ENCODE measurements at regions not wholly inside any gene's neighbourhood (a gene's known extent, or its start where the extent isn't known, plus 50 kb on each side); places are given as distances from the start of the nearest gene placed in this dataset.
A peak's percentile ranks its signal among the peaks of the same experiment; 100 is the strongest.

DNA sequence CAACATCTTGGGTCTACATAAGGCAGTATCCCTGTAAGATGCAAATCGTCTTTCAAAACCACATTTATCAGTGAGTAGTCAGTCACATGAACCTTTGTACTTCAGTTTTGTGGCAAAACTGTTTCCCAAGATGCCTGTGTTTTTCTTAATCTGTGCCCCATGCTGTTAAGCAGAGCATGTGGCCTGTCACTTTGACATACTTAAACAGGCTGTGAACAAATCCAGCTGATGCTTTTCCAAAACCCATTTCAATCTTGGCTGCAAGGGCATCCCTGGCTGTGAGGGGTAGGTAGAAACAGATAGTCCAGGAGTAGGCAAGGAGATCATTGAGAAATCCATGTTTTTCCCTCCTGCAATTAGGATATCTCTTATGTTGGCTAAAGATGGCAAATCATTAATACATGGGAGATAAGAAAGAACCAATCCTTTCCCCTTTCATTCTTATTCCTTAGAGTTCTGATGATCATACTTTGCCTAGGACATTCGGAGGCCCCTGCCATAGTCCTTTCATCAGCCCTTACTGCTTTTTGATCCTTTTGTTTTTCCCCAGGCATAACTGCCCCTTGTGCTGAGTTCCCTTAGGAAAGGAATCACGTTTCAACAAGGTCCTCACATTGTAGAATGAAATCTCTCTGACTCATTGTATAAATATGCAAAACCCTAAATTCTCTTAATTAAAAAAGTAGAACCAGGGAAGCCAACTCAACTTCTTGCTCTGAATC is 121.1 kb upstream of the EEA1 start:
- Histone ChIP-seq H3K4me2 (ENCODE audit: low read length) (0 out of 2 replicates have a peak overlapping the region, but pooled peaks have one; percentile 1), H3K9ac (ENCODE audit: low read length) (no peak overlapping the region), H4K20me1 (ENCODE audit: insufficient read depth) (no peaks in the 10 kb centered on the region), H3K27me3 (ENCODE audit: insufficient read depth, low read length) (no peaks in the 10 kb centered on the region), H3K36me3 (ENCODE audit: control insufficient read depth in 1 of 2, insufficient read depth in 2 of 2, low read length in 2 of 2) (no peaks in the 10 kb centered on the region), H3K79me2 (ENCODE audit: insufficient read depth, low read length) (no peaks in the 10 kb centered on the region), H3K4me3 (replicated peaks in 1 of 2; ENCODE audit: low read depth in 1 of 2, low read length in 2 of 2) (no peak overlapping the region), H3K9me2 (ENCODE audit: insufficient read depth) (no peaks in the 10 kb centered on the region), H3K27ac (ENCODE audit: low read depth, low read length) (no peak overlapping the region), H2AFZ (ENCODE audit: low read depth, low read length, poor library complexity, severe bottlenecking) (peak overlapping the region; percentile 13), H3K4me1 (ENCODE audit: control insufficient read depth in 1 of 2, insufficient read depth in 2 of 2, low read length in 2 of 2) (peaks cover 6 to 8% of the 10 kb centered on the region in 2 experiments; a peak in 3 of 4 replicates), H3K9me3 (ENCODE audit: control insufficient read depth in 1 of 2, insufficient read depth in 1 of 2, low read depth in 1 of 2, low read length in 2 of 2) (no peaks in the 10 kb centered on the region)
- ChIA-PET CTCF (no interaction called here), RAD21 (ENCODE audit: low non-redundant PET in 1 of 2, low total read pairs in 2 of 2, uncharacterized antibody in 2 of 2, unreplicated experiment in 2 of 2) (no interaction called here), POLR2A (no interaction called here)
- intact Hi-C loops (cut with micrococcal nuclease): no loop called here
- ATAC-seq (peak; percentile 44; the same call in 1 of the 2 replicates), DNase-seq (ENCODE audit: low read depth, low spot score) (no peak)
- TF ChIP-seq ZNF274 (IDR thresholded peaks at IDR 0.05; ENCODE audit: low read depth, low read length) (no peak), TCF7L2 (IDR thresholded peaks at IDR 0.05; ENCODE audit: borderline replicate concordance, extremely low read depth, insufficient read depth, insufficient read length) (no peak), EGR1 (IDR thresholded peaks at IDR 0.05; ENCODE audit: low read depth) (no peak), FOSL1 (IDR thresholded peaks at IDR 0.05; ENCODE audit: low read depth) (peak; percentile 19; the same call in 1 of the 2 replicates)
- no TSS peak for BruUV-seq (replicated peaks)

DNA sequence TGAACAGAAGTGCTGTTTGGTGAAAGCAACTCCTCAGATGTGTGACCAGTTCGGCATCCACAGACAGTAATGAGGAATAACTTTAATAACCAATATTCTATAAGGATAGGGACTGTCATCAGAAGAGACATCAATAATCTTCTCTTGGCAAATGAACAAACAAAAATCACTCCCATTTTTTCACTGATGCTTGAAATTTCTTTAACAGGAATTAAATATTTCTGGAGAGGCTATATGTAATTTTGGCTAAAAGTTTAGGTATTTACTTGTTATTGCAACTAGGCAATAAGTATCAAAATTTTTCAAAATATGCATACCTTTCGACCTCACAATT is 121.6 kb upstream of the EEA1 start:
- 0 out of 2 replicates have a peak overlapping the region, but pooled peaks have one; percentile 1 for H3K4me2 ChIP-seq (ENCODE audit: low read length)
- no peaks in the 10 kb centered on the region for H3K27me3 ChIP-seq (ENCODE audit: insufficient read depth, low read length)
- peak overlapping the region; percentile 13 for H2AFZ ChIP-seq (ENCODE audit: low read depth, low read length, poor library complexity, severe bottlenecking)
- intact Hi-C loops (cut with micrococcal nuclease): no loop called here
- no peaks in the 10 kb centered on the region for H3K79me2 ChIP-seq (ENCODE audit: insufficient read depth, low read length)
- ATAC-seq: no peak
- RAD21 ChIA-PET (ENCODE audit: low non-redundant PET in 1 of 2, low total read pairs in 2 of 2, uncharacterized antibody in 2 of 2, unreplicated experiment in 2 of 2): no interaction called here
- no peak overlapping the region for H3K9ac ChIP-seq (ENCODE audit: low read length)
- H3K27ac ChIP-seq (ENCODE audit: low read depth, low read length): no peak overlapping the region
- no peak overlapping the region for H3K4me3 ChIP-seq (replicated peaks in 1 of 2; ENCODE audit: low read depth in 1 of 2, low read length in 2 of 2)
- no peaks in the 10 kb centered on the region for H3K9me2 ChIP-seq (ENCODE audit: insufficient read depth)
- no peaks in the 10 kb centered on the region for H4K20me1 ChIP-seq (ENCODE audit: insufficient read depth)
- no TSS peak for BruUV-seq (replicated peaks)
- no peak for DNase-seq (ENCODE audit: low read depth, low spot score)
- TF ChIP-seq SP1 (IDR thresholded peaks at IDR 0.05; ENCODE audit: low read depth) (no peak), FOSL1 (IDR thresholded peaks at IDR 0.05; ENCODE audit: low read depth) (0 out of 2 replicates have a peak, but pooled peaks have one; percentile 3)
- H3K9me3 ChIP-seq (ENCODE audit: control insufficient read depth in 1 of 2, insufficient read depth in 1 of 2, low read depth in 1 of 2, low read length in 2 of 2): no peaks in the 10 kb centered on the region
- CTCF ChIA-PET: no interaction called here
- no peaks in the 10 kb centered on the region for H3K36me3 ChIP-seq (ENCODE audit: control insufficient read depth in 1 of 2, insufficient read depth in 2 of 2, low read length in 2 of 2)
- peaks cover 6 to 8% of the 10 kb centered on the region in 2 experiments; a peak in 3 of 4 replicates for H3K4me1 ChIP-seq (ENCODE audit: control insufficient read depth in 1 of 2, insufficient read depth in 2 of 2, low read length in 2 of 2)
- POLR2A ChIA-PET: no interaction called here
